ENCODE measurements at regions not wholly inside any gene's neighbourhood (a gene's known extent, or its start where the extent isn't known, plus 50 kb on each side); places are given as distances from the start of the nearest gene placed in this dataset.

- FAIRE-seq, result no peak
Observed at GRCh38 chr12:124629789-124630480, 62.5 kb upstream of the NCOR2 start.

GRCh38 chr12:124629117-124629516 lies 61.7 kb upstream of the NCOR2 start:
- no peak for FAIRE-seq

DNA sequence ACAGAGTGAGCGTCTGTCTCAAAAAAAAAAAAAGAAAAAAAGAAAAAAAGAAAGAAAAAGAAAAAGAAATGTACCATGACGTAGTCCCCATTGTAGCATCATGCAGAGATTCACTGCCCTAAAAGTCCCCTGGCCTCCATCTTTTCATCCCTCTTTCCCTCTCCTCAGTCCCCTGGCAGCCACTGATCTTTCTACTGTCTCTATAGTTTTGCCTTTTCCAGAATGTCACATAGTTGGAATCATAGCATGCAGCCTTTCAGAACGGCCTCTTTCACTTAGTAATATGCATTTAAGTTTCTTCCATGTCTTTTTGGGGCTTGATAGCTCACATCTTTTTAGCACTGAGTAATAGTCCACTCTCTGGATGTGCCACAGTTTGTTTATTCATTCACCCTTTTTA lies 60.5 kb upstream of the NCOR2 start:
- no peak for FAIRE-seq

- peak; percentile 51 for FAIRE-seq
Observed at GRCh38 chr12:124626971-124627411, 59.6 kb upstream of the NCOR2 start.

DNA sequence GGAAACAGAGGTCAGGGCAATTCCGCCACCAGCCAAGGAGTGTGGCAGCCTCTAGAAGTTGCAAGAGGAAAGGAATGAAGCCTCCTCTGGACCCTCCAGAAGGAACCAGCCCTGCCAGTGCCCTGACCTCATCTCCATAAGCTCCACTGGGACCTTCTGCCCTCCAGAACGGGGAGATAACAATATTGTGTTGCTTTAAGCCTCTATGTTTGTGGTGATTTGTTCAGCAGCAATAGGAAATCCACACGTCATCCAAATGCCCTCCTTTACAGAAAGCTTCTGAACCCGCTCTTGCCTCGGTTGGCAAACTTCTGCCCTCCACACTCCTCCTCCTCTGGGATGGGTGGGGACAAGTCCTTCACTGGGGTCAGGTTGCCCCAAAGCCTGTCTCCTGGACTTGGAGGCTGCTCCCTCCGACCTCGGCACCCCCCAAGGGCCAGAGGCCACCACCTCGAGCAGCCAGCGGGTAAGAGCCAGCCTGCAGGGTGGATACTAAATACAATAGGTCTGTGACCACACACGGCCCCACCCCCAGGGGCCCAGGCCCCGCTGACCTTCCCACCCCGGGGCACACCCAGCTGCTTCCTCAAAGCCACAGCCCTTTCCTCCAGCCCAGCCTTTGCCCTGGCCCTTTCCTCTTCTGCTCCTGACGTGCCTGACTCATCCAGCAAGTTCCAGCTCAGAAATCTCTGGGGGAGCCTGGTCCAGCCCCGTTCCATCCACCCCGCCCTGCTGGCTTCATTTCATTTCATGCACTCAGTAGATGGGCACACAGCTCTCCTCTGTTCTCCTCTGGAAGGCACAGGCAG lies 58.7 kb upstream of the NCOR2 start:
- FAIRE-seq, result no peak

- no peak for FAIRE-seq
Observed at GRCh38 chr12:124624823-124625222, 57.4 kb upstream of the NCOR2 start.

GRCh38 chr12:124623344-124624035 lies 56.1 kb upstream of the NCOR2 start:
- no peak for FAIRE-seq

DNA sequence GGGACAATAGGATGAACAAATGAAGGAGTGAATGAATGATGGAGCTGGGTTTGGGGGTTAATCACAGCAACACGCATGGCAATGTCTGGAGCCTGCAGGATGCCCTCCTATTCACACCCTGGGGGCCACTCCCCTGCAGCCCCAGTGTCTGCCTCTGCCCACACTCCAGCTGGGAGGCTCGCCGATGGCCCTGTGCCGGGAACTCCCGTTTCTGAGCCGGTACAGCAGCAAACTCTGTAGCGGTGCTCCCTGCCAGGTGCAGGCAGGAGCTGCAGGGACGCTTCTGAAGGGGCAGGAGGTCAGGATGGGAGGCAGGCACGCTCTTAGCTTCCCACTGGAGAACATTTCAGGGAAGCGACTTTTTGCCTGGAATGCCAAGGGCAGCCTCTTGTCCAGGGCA lies 55.4 kb upstream of the NCOR2 start:
- FAIRE-seq, result no peak

DNA sequence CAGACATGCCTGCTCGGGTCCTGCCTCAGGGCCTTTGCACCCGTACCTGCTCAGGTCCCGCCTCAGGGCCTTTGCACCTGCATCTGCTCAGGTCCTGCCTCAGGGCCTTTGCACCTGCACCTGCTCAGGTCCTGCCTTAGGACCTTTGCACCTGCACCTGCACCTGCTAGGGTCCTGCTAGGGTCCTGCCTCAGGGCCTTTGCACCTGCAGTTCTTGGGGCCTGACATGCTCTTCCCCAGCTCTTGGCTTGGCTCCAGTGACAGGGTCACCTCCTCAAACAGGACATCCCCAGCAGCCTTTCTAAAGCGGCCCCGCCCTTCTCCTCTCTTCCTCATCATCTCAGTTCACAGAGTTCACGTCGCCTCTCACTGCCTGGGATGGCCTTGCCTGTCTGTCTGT lies 54.9 kb upstream of the NCOR2 start:
- no peak for FAIRE-seq

GRCh38 chr12:124621296-124621660 lies 53.9 kb upstream of the NCOR2 start:
- no peak for FAIRE-seq

DNA sequence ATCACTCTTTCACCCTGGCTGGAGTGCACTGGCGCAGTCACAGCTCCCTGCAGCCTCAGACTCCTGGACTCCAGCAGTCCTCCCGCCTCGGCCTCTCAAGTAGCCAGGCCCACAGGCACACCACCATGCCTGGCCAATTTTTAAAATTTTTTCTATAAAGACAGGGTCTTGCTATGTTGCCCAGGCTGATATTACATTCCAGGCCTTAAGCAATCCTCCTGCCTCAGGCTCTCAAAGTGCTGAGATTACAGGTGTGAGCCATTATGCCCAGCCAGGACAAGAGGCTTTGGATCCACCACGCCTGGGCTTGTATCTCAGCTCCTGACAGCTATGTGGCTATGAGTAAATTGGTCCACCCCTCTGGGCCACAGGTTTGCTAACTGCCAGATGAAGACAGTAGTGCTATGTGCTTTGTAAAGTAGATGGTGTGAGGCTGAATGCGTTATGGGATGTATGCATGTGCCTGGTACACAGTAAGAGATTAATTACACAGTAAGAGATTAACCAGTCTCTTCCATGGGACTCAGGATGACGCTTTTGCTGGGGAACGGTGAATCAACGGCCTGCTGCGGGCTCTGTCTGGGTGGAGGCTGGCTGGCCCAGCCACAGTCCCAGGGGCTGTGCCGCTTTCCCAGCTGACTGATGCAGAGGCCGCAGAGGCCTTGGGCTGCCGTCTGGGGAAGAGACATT lies 53.3 kb upstream of the NCOR2 start:
- no peak for FAIRE-seq

DNA sequence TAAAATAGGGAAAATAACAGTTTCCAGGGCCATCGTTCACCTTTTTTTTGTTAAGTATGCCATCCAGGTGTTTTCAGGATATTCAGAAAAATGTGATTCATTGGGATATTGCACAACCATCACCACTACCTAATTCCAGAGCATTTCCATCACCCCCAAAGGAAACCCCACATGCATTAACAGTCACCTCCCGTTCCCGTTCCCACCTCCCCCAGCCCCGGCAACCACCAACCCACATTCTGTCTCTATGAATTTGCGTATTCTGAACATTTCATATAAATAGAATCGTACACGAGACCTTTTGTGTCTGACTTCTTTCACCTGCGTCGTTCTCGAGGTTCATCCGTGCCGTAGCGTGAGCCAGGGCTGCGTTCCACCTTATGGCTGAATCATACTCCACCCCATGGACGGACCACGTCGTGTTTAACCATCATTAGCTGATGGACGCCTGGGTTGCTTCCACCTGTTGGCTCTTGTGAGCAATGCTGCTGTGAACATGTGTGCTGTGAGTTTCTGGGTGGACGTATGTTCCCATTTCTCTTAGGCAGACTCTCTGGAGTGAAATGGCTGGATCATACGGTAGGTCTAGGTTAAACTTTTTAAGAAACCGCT lies 51.0 kb upstream of the NCOR2 start:
- FAIRE-seq, result no peak

- FAIRE-seq, result no peak
Observed at GRCh38 chr12:124617615-124618014, 50.2 kb upstream of the NCOR2 start.

Measured in endometrium (tissue), 2 donors.